ENCODE measurements at regions not wholly inside any gene's neighbourhood (a gene's known extent, or its start where the extent isn't known, plus 50 kb on each side); places are given as distances from the start of the nearest gene placed in this dataset.

DNA sequence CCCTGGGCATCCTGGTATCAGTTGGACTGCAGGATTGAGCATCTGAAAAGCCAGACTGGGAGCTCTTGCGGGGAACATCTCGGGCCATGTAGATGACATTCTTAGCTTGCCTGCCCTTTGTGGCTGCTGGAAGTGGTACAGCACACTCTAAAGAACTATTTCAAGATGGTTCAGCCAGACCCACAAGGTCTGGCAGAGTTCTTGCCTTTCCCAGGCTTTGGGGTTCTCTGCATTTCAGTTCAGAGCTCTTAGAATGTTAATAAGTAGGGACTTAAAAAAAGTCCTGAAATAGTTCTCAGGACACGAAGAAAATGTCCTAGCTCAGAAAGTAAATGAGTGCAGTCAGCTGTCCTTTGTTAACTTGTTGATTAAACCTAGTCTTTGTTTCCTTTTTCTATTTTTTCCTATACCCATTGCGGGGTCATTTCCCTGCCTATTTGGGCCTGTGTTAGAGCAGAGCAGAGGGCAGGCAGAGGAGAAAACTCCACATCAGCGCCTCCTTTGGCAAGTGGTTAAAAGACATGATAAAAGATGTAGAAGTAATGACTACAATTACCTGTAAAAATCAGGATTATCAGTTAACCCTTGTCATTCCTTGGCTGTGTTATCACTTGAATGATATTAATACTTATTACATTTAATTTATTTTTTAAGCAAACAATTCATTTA lies 291.5 kb downstream of the ZSWIM6 start:
- ATAC-seq, result peak; percentile 63; the same call in 1 of the 3 replicates
- no peak for TF ChIP-seq TOX (CRISPR knock-in tag; IDR thresholded peaks at IDR 0.05; ENCODE audit: borderline replicate concordance)
- no peak for TF ChIP-seq OSR1 (CRISPR knock-in tag; IDR thresholded peaks at IDR 0.05)

DNA sequence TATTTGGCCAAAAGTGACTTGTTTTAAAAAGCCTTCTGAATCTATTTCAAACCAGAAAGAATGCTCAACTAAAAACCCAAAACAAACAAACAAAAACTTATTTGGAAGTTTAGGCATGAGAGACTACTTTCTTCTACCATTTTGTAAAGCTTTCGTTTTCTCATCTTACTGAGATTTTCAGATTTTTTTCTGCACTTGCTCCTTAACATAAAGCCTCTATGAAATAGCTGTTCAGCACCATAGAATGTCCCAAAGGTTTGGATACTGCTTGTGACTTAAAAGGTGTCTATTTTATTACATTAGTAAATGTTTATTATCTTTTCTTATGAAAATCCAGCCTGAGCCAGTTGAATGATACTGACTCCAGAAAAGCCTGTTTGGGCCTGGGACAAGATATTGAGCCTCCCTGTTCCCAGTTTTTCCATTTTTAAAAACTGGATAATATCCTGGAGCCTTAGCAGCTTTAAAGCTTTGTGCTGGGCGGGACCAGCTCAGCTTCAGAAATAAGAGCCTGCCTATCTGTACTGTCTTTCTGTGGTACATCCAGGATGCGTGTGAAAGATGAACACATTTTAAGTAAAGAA lies 292.6 kb downstream of the ZSWIM6 start:
- no peak for ATAC-seq
- no peak for TF ChIP-seq ZNF565 (CRISPR knock-in tag; conservative IDR thresholded peaks at IDR 0.05; ENCODE audit: low read depth)
- no peak for TF ChIP-seq RARB (CRISPR knock-in tag; IDR thresholded peaks at IDR 0.05)
- no peak for TF ChIP-seq ZNF70 (CRISPR knock-in tag; IDR thresholded peaks at IDR 0.05)
- no peak for TF ChIP-seq ZFP30 (CRISPR knock-in tag; IDR thresholded peaks at IDR 0.05)
- TF ChIP-seq, protein P1, sequence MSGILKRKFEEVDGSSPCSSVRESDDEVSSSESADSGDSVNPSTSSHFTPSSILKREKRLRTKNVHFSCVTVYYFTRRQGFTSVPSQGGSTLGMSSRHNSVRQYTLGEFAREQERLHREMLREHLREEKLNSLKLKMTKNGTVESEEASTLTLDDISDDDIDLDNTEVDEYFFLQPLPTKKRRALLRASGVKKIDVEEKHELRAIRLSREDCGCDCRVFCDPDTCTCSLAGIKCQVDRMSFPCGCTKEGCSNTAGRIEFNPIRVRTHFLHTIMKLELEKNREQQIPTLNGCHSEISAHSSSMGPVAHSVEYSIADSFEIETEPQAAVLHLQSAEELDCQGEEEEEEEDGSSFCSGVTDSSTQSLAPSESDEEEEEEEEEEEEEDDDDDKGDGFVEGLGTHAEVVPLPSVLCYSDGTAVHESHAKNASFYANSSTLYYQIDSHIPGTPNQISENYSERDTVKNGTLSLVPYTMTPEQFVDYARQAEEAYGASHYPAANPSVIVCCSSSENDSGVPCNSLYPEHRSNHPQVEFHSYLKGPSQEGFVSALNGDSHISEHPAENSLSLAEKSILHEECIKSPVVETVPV (CRISPR knock-in tag; IDR thresholded peaks at IDR 0.05), result no peak
- TF ChIP-seq CSDC2 (CRISPR knock-in tag; IDR thresholded peaks at IDR 0.05), result no peak
- TF ChIP-seq ISL1 (CRISPR knock-in tag; IDR thresholded peaks at IDR 0.05), result no peak
- TF ChIP-seq PPARA (CRISPR knock-in tag; IDR thresholded peaks at IDR 0.05; ENCODE audit: borderline replicate concordance), result no peak
- TF ChIP-seq ARNTL (CRISPR knock-in tag; IDR thresholded peaks at IDR 0.05; ENCODE audit: borderline replicate concordance, low read depth), result no peak
- TF ChIP-seq, protein P2, sequence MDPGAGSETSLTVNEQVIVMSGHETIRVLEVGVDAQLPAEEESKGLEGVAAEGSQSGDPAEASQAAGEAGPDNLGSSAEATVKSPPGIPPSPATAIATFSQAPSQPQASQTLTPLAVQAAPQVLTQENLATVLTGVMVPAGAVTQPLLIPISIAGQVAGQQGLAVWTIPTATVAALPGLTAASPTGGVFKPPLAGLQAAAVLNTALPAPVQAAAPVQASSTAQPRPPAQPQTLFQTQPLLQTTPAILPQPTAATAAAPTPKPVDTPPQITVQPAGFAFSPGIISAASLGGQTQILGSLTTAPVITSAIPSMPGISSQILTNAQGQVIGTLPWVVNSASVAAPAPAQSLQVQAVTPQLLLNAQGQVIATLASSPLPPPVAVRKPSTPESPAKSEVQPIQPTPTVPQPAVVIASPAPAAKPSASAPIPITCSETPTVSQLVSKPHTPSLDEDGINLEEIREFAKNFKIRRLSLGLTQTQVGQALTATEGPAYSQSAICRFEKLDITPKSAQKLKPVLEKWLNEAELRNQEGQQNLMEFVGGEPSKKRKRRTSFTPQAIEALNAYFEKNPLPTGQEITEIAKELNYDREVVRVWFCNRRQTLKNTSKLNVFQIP (CRISPR knock-in tag; IDR thresholded peaks at IDR 0.05; ENCODE audit: borderline replicate concordance, low read depth), result no peak
- TF ChIP-seq, protein P3, sequence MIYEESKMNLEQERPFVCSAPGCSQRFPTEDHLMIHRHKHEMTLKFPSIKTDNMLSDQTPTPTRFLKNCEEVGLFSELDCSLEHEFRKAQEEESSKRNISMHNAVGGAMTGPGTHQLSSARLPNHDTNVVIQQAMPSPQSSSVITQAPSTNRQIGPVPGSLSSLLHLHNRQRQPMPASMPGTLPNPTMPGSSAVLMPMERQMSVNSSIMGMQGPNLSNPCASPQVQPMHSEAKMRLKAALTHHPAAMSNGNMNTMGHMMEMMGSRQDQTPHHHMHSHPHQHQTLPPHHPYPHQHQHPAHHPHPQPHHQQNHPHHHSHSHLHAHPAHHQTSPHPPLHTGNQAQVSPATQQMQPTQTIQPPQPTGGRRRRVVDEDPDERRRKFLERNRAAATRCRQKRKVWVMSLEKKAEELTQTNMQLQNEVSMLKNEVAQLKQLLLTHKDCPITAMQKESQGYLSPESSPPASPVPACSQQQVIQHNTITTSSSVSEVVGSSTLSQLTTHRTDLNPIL (CRISPR knock-in tag; IDR thresholded peaks at IDR 0.05; ENCODE audit: low read depth), result no peak
- no peak for TF ChIP-seq ZC3H10 (CRISPR knock-in tag; IDR thresholded peaks at IDR 0.05)
- TF ChIP-seq BACH2 (CRISPR knock-in tag; IDR thresholded peaks at IDR 0.05; ENCODE audit: borderline replicate concordance), result no peak
- TF ChIP-seq ZNF8 (CRISPR knock-in tag; IDR thresholded peaks at IDR 0.05), result no peak
- TF ChIP-seq, protein P4, sequence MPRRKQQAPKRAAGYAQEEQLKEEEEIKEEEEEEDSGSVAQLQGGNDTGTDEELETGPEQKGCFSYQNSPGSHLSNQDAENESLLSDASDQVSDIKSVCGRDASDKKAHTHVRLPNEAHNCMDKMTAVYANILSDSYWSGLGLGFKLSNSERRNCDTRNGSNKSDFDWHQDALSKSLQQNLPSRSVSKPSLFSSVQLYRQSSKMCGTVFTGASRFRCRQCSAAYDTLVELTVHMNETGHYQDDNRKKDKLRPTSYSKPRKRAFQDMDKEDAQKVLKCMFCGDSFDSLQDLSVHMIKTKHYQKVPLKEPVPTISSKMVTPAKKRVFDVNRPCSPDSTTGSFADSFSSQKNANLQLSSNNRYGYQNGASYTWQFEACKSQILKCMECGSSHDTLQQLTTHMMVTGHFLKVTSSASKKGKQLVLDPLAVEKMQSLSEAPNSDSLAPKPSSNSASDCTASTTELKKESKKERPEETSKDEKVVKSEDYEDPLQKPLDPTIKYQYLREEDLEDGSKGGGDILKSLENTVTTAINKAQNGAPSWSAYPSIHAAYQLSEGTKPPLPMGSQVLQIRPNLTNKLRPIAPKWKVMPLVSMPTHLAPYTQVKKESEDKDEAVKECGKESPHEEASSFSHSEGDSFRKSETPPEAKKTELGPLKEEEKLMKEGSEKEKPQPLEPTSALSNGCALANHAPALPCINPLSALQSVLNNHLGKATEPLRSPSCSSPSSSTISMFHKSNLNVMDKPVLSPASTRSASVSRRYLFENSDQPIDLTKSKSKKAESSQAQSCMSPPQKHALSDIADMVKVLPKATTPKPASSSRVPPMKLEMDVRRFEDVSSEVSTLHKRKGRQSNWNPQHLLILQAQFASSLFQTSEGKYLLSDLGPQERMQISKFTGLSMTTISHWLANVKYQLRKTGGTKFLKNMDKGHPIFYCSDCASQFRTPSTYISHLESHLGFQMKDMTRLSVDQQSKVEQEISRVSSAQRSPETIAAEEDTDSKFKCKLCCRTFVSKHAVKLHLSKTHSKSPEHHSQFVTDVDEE (CRISPR knock-in tag; IDR thresholded peaks at IDR 0.05), result no peak
- TF ChIP-seq OSR1 (CRISPR knock-in tag; IDR thresholded peaks at IDR 0.05), result no peak
- TF ChIP-seq TOX (CRISPR knock-in tag; IDR thresholded peaks at IDR 0.05; ENCODE audit: borderline replicate concordance), result no peak
- no peak for TF ChIP-seq ESRRG (CRISPR knock-in tag; IDR thresholded peaks at IDR 0.05)

DNA sequence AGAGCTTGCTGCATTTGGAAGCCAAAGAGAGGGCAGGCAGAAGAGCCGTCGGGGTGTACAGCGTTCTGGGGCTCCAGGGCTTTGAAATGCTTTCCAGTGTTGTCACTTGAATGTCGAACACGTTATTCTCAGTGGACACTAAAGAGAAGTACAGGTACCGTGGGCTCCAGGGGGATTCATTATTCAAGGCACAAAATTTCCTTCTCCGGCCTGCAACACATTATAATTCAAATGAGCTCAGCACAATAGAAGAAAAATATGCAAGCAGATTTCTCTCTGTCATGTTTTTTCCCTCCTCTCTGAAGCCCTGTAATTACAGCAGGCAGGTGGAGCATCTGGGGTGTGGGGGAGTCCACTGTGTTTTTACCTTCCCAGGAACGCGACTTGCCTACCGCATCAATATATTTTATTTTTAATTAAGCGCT lies 293.1 kb downstream of the ZSWIM6 start:
- ATAC-seq, result no peak
- TF ChIP-seq ESRRG (CRISPR knock-in tag; IDR thresholded peaks at IDR 0.05) (no peak), BACH2 (CRISPR knock-in tag; IDR thresholded peaks at IDR 0.05; ENCODE audit: borderline replicate concordance) (no peak), RARB (CRISPR knock-in tag; IDR thresholded peaks at IDR 0.05) (no peak), CSDC2 (CRISPR knock-in tag; IDR thresholded peaks at IDR 0.05) (no peak), OSR1 (CRISPR knock-in tag; IDR thresholded peaks at IDR 0.05) (no peak), ZNF70 (CRISPR knock-in tag; IDR thresholded peaks at IDR 0.05) (no peak), ZFP3 (CRISPR knock-in tag; IDR thresholded peaks at IDR 0.05) (no peak), GLIS3 (CRISPR knock-in tag; IDR thresholded peaks at IDR 0.05) (no peak)
- TF ChIP-seq, protein P3 (CRISPR knock-in tag; IDR thresholded peaks at IDR 0.05; ENCODE audit: low read depth), result no peak
- TF ChIP-seq, protein P1 (CRISPR knock-in tag; IDR thresholded peaks at IDR 0.05), result no peak
- TF ChIP-seq, protein P5, sequence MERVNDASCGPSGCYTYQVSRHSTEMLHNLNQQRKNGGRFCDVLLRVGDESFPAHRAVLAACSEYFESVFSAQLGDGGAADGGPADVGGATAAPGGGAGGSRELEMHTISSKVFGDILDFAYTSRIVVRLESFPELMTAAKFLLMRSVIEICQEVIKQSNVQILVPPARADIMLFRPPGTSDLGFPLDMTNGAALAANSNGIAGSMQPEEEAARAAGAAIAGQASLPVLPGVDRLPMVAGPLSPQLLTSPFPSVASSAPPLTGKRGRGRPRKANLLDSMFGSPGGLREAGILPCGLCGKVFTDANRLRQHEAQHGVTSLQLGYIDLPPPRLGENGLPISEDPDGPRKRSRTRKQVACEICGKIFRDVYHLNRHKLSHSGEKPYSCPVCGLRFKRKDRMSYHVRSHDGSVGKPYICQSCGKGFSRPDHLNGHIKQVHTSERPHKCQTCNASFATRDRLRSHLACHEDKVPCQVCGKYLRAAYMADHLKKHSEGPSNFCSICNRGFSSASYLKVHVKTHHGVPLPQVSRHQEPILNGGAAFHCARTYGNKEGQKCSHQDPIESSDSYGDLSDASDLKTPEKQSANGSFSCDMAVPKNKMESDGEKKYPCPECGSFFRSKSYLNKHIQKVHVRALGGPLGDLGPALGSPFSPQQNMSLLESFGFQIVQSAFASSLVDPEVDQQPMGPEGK (CRISPR knock-in tag; IDR thresholded peaks at IDR 0.05; ENCODE audit: borderline replicate concordance), result no peak
- TF ChIP-seq, protein P4 (CRISPR knock-in tag; IDR thresholded peaks at IDR 0.05), result no peak
